GM18507 (cell line): ENCODE measurements at regions not wholly inside any gene's neighbourhood (a gene's known extent, or its start where the extent isn't known, plus 50 kb on each side); places are given as distances from the start of the nearest gene placed in this dataset.
"Not testable (repeated sequence)": the region's sequence is repeated elsewhere in the genome, so short reads cannot be mapped to it uniquely, and the experiment has no call there.

Experiments used
- DNase-seq: peaks from one replicate; pipeline ENCODE4 v3.0.0; 2011; ENCODE audit warnings: low read depth; ENCODE audit not compliant: insufficient read length; ENCODE audit errors: extremely low spot score
- FAIRE-seq: peaks from 2 replicates; lab custom pipeline; 2011; peaks lifted over from hg19 to GRCh38; lab: Jason Lieb, UNC

GRCh38 chr9:135173066-135173465, 85.6 kb downstream of the OLFM1 start:
- DNase-seq (no peak), FAIRE-seq (no peak)

DNA sequence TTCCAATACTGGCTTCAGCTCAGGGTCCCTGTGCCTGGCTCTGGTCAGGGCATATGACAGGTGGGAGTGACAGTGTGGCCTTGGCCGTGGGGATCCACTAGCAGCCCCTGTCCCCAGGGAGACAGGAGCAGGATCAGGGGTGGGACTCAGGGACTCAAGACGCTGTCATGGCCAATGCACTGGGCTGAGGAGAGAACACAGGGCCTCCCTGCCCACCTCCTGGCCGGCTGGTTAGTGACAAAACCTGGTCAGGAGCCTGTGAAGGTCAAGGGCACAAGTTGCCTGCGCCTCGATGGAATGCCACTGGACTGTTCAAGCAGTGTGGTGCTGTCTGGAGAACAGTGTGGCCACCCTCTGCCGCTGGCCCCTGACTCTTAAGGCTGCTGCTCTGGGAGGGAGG, 86.8 kb downstream of the OLFM1 start:
- FAIRE-seq (no peak), DNase-seq (no peak)

DNA sequence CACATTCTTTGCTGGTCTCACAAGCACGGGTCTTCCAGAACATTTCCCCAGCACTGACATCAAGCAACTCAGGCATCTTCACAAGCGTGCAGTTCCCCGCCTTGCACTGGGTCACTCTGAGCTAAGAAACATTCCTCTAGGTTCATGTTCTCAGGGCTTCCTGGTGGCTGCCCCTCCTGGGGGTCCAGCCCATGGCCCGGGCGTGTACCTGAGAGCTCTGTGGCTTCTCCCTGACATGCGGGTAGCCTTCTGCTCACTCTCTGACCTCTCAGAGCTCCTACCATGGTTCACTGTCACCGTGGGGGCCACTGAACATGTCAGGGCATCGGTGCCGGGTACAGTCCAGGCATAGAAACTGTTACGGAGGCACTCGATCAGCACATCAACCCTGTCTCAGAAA, 87.5 kb downstream of the OLFM1 start:
- FAIRE-seq = no peak
- no peak for DNase-seq

- no peak for FAIRE-seq
- DNase-seq = no peak
Measured at GRCh38 chr9:135176284-135176683, 88.8 kb downstream of the OLFM1 start.

DNA sequence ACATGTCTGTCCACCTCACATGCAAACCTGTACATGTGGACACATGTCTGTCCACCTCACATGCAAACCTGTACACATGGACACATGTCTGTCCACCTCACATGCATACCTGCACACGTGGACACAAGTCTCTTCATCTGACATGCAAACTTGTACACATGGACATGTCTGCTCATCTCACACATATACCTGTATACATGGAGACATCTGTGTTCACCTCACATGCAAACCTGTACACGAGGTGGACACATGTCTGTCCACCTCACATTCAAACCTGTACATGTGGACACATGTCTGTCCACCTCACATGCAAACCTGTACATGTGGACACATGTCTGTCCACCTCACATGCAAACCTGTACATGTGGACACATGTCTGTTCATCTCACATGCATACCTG, 90.1 kb downstream of the OLFM1 start:
- FAIRE-seq, DNase-seq: not testable (repeated sequence)

- DNase-seq (no peak), FAIRE-seq (no peak)
Measured at GRCh38 chr9:135178498-135178897, 91.0 kb downstream of the OLFM1 start.

DNA sequence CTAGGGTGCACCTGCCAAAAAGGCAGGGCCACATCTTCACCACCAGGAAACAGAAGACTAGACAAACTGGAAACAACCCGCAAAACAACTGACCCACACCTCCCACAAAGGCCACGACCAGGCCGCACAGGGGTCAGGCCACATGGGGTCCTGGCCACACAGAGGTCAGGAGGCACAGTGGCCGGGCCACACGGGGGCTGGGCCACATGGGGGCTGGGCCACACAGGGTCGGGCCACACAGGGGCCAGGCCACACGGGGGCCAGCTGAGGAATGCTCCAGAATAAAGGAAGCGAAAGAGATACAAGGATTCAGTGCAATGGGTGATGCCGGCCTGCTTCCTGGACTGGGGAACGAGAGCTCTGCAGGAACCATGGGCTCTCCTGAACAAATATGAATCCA, 91.6 kb downstream of the OLFM1 start:
- no peak for FAIRE-seq

DNA sequence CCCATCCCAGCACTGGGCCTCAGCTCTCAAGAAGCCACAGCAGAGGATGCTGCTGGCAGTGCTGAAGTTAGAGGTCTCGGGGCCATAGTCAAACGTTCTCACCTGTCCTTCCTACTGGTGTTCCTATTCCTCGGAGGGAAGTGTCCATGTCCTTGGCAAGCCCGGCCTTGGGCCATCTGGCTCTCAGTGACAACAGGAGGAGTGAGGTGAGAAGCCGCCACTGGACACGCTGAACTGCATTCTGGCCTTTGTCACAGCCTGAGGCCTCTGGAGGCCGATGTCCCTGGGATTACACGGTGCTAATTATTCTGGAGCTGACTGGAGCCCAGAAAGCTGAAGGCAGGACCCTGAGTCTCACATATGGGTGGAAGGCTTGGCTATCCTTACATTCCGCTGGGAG, 92.5 kb downstream of the OLFM1 start:
- no peak for FAIRE-seq
- DNase-seq = no peak

More for the DNA sequence above, 91.6 kb downstream of the OLFM1 start:
- DNase-seq = no peak

DNA sequence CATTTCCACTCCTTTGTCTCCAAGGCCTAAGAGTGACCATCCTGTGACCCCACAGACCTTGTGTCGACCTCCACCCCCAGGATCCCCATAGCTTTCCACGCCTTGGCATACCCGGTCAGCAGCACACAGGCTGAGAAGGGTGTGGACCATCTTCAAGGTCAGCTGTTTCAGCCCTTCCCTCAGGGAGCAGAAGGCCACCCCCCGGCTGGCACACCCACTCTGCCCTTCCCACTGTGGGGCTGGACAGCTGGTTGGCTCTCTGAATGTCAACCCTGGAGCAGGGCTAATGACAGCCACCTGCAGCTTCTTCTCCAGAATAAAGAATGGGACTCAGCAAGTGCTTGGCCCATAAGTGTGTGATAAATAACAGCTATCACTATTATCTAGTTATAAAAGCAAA, 93.1 kb downstream of the OLFM1 start:
- FAIRE-seq (no peak), DNase-seq (no peak)

DNA sequence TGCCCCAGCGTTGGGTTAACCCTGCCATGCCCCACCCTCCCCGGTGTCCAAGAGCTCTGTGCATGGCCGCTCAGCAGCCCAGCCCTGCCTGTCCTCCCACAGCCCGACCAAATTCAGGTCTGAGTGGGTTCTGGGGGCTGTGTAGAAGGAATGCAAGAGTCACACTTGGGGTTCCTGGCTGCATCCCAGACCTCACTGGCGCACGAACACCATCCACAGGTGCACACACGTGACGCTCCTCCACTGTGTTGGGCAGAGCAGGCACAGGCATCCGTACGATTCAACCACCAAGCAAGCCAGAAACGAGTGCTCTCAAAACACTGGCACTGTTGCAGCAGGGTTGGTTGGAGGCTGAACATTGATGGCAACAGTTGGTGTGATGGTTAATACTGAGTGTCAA, 93.9 kb downstream of the OLFM1 start:
- DNase-seq (no peak), FAIRE-seq (no peak)

- DNase-seq = not testable (repeated sequence)
Measured at GRCh38 chr9:135181841-135182240, 94.4 kb downstream of the OLFM1 start.

GRCh38 chr9:135183069-135183468, 95.6 kb downstream of the OLFM1 start:
- FAIRE-seq (no peak), DNase-seq (no peak)

More at GRCh38 chr9:135181841-135182240, 94.4 kb downstream of the OLFM1 start:
- not testable (repeated sequence) for FAIRE-seq

DNA sequence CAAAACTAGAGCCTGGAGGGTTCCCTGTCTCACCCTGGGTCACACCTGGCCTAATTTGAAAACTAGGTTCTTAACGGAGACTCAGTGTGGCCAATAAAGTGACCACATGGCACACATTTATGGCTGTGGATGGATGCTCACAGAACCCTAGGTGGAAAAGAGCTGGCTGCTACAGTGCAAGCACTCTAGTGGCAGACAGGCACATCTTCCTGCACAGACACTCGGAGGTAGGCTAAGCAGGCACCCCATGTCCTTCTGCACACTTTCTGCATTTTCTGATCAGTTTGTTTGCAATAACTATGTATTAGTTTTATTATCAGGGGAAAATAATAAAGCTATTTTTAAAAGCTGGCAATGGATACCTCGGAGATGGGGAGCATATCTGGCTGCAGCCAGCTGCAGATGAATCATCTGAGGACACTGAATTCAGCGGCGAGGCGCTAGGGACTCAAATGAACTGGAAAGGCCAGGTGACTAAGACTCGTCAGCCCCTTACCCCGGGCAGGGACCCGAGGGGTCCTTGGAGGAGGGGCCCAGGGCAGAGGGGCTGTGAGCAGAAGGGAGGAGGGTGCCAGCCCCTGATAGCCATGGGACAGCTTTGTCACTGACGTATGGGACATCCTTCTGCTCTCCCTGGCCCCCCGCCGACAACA, 96.2 kb downstream of the OLFM1 start:
- no peak for FAIRE-seq
- DNase-seq = no peak

DNA sequence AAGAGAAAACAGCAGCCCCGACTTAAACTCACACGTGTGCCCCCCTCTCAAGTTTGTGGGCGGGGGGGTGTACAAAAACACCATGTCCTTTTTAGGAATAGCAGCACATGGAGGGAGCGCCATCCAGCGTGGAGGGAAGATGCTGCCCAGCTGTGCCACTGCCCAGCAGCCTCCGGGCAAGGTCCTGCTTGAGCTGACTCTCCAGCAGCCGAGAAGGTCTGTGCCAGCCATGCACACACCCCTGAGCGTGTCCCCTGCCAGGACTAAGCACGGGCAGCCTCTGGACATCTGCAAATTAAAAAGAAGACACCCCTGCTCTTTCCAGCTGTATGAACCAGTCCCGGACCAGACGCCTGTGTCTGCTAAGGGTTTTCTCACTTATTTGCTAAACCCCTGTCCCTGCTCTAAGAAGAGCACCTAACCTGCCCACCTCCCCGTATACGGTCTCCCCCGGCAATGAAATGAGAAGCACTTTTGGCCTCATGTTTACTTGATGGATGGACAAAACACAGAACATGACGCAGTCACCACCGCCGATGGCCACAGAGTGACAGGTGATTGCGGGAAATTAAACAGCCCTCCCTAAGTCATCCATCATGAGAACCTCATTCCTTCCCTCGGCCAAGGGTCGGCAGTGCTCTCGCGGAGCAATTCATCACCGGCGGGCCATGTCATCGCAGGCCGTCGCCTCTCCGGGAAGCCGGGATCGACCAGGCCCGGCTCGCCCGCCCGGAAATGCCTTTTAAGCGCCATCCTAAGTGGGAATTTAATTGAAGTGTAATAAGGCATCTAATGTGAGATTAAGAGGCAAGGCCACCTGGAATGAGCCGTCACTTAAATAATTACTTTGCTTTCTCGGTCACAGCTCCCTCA, 96.9 kb downstream of the OLFM1 start:
- DNase-seq (no peak), FAIRE-seq (no peak)

DNA sequence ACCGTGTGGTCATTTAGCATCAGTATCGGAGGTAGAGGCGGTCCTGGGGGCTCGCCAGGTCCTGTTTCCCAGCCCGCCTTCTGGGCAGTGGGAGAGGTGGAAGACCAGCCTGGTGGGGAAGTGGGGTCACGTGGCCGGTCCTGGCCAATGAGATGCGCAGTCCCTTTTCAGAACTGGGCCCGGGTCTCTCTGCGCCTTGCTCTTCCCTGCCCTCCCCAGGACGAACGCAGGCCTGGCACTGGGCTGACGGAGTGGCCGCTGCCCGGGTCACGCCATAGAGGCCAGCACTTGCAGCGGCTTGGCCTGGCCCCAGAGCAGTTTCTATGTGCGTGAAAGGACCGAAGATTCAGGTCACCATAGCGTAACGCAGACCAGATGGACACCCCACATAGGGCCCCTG, 97.6 kb downstream of the OLFM1 start:
- no peak for DNase-seq
- no peak for FAIRE-seq

DNA sequence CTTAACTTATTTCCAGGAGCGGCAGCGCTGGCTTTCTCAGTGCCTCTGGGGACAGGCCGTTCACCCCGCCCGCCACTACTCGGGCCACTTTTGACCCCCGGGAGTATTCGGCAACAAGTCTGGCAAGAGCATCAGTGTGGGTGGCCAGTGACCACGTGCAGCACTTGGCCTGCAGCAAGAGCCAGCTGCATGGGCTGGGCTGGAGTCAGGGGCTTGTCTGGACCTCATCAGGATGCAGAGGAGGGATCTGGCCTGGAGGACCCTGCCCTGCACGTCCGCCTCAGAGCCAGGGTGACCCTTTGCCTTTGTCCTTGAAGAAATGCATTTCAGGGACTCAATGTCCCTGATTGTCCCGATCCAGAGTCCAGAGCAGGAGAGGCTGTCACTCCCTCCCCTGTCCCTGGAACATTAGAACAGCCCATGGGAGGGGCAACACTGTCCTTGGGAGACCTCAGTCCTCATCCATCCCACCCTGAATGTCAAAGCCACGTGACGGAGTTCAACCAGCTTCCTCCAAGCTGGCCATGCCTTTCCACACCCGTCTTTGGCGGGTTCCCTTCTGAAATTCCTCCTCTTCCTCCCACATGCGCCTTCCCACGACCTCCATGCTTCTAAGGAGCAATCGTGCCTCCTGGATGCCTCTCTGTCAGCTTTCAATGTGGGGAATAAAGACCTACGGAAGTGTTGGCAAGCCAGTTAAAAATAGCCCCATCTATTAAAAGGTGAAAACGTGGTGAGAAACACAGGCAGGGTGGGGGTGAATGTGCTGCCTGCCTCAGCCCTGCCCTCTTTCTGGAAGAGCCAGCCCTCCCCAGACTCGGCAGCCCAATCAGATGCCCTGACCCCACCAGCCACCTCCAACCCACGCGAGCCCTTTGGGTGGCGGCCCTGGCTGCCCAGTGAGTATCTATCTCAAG, 99.0 kb downstream of the OLFM1 start:
- DNase-seq = no peak
- FAIRE-seq = no peak

- FAIRE-seq (no peak), DNase-seq (no peak)
Measured at GRCh38 chr9:135187365-135187764, 99.9 kb downstream of the OLFM1 start.

- FAIRE-seq (no peak), DNase-seq (no peak)
Measured at GRCh38 chr9:135188681-135189151, 101.2 kb downstream of the OLFM1 start.

DNA sequence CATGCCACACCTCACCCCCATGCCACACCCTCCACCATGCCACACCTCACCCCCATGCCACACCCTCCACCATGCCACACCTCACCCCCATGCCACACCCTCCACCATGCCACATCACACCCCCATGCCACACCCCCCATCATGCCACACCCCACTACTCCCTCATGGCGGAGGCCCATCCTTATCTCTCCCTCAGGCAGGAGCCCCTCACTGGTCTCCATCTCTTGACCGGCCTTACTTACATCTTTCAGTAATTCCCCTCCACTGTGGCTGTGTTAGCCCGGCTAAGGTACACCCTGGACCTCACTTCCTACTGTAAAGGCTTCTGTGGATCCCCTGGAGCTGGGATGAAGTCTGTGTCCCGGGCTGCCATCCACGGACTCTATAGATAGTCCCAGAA, 102.0 kb downstream of the OLFM1 start:
- FAIRE-seq (no peak), DNase-seq (no peak)
